ENCODE measurements at regions not wholly inside any gene's neighbourhood (a gene's known extent, or its start where the extent isn't known, plus 50 kb on each side); places are given as distances from the start of the nearest gene placed in this dataset.

DNA sequence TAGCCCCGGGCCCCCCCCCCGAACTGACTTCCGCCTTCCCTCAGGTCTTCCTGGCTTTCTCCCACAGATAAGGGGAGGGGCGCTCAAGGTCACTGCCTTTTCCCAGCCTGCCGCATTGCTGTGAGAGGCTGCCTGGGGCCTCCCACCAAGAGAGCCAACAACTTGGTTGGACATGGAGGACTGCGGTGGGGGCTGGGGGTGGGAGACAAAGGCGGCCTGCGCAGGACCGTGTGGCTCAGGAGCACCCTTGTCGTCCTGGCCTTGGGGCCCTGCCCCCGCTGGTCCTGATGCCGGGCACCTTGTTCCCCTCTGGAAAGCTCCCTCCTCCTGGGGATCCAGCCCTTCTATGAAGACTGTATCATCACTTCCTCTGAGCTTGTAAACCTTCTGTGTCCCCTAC lies 105.6 kb upstream of the FOXF1 start:
- Histone ChIP-seq H3K27ac (no peak overlapping the region), H3K4me1 (no peaks in the 10 kb centered on the region), H3K9me3 (no peaks in the 10 kb centered on the region), H3K36me3 (no peaks in the 10 kb centered on the region), H3K4me3 (no peak overlapping the region), H3K27me3 (peaks cover 53% of the 10 kb centered on the region)
- DNase-seq (ENCODE audit: low spot score in 2 of 2) = no peak
- WGBS = 83% methylated on average over 6 of the region's 12 CpGs
- TF ChIP-seq, protein P1, sequence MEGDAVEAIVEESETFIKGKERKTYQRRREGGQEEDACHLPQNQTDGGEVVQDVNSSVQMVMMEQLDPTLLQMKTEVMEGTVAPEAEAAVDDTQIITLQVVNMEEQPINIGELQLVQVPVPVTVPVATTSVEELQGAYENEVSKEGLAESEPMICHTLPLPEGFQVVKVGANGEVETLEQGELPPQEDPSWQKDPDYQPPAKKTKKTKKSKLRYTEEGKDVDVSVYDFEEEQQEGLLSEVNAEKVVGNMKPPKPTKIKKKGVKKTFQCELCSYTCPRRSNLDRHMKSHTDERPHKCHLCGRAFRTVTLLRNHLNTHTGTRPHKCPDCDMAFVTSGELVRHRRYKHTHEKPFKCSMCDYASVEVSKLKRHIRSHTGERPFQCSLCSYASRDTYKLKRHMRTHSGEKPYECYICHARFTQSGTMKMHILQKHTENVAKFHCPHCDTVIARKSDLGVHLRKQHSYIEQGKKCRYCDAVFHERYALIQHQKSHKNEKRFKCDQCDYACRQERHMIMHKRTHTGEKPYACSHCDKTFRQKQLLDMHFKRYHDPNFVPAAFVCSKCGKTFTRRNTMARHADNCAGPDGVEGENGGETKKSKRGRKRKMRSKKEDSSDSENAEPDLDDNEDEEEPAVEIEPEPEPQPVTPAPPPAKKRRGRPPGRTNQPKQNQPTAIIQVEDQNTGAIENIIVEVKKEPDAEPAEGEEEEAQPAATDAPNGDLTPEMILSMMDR (IDR thresholded peaks at IDR 0.05) = no peak
- no peak for TF ChIP-seq POLR2A (IDR thresholded peaks at IDR 0.05)
- no peak for TF ChIP-seq EP300 (IDR thresholded peaks at IDR 0.05)
- TF ChIP-seq POLR2AphosphoS5 (IDR thresholded peaks at IDR 0.05) = no peak

DNA sequence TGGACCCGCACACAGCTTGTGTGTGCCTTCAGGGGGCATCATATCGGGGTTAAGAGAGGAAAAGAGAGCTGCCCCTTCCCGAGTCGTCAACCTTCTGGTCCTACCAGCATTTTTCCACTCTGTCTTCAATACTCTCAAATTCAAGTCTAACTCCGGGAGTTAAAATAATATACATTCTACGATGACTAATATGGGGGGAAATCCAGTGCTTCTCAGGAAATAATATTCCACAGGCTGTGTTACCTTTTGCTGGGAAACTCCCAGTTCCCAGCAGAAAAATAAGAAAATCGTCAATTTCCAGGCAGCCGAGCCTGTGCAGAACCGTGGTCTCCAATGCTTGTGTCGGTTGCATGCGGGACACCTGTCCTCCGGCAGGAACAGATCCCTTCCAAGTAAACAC lies 105.0 kb upstream of the FOXF1 start:
- 73% methylated on average over 12 of the region's 12 CpGs for WGBS
- TF ChIP-seq, protein P1 (IDR thresholded peaks at IDR 0.05) = no peak
- no peak for TF ChIP-seq POLR2A (IDR thresholded peaks at IDR 0.05)
- no peak for TF ChIP-seq EP300 (IDR thresholded peaks at IDR 0.05)
- TF ChIP-seq POLR2AphosphoS5 (IDR thresholded peaks at IDR 0.05) = no peak
- Histone ChIP-seq H3K4me1 (no peaks in the 10 kb centered on the region), H3K27ac (no peak overlapping the region), H3K27me3 (peaks cover 48% of the 10 kb centered on the region), H3K36me3 (no peaks in the 10 kb centered on the region), H3K4me3 (no peak overlapping the region), H3K9me3 (no peaks in the 10 kb centered on the region)
- no peak for DNase-seq (ENCODE audit: low spot score in 2 of 2)

DNA sequence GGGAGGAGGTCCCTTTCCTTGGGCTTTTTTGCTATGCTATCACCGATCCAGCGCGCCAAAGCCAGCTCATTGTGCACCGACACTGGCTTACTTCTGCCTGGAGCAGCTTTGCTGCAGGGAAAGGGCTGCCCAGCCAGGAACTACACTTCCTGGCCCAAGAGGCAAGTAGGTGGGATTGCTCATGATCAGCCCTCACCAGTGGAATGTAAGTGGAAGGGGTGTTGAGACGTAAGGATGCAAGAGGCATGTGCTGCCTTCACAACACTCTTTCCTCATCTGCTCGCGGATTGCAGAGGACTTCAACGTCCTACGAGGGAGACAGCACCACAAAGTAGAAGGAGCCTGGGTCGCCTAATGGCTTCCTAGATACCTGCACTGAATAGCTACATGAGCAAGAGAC lies 104.3 kb upstream of the FOXF1 start:
- H3K27me3 ChIP-seq = peaks cover 45% of the 10 kb centered on the region
- H3K4me1 ChIP-seq = no peaks in the 10 kb centered on the region
- TF ChIP-seq POLR2AphosphoS5 (IDR thresholded peaks at IDR 0.05) = no peak
- no peak for TF ChIP-seq POLR2A (IDR thresholded peaks at IDR 0.05)
- TF ChIP-seq, protein P1 (IDR thresholded peaks at IDR 0.05) = no peak
- TF ChIP-seq EP300 (IDR thresholded peaks at IDR 0.05) = no peak
- no peaks in the 10 kb centered on the region for H3K9me3 ChIP-seq
- H3K27ac ChIP-seq = no peak overlapping the region
- no peak overlapping the region for H3K4me3 ChIP-seq
- DNase-seq (ENCODE audit: low spot score in 2 of 2) = no peak
- no peaks in the 10 kb centered on the region for H3K36me3 ChIP-seq
- 90% methylated on average over 10 of the region's 10 CpGs for WGBS

DNA sequence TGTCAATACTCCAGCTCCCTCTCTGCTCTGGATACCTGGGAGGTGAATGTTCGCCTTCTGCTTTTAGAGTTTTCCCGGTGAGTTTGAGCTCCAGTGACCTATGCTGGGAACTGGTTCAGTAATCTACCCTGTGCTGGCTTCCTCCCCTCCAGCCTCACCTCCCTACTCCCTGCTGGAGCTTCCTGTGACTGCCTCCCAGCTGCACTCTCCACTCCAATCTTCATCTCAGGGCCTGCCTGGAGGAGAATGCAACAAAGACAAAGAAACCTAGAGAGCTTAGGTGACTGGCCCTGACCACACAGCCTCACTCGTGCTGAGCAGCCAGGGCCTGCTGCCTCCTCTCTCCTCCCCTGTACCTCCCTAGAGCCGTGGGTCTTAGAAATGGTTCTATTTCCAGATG lies 101.6 kb upstream of the FOXF1 start:
- no peak overlapping the region for H3K27ac ChIP-seq

DNA sequence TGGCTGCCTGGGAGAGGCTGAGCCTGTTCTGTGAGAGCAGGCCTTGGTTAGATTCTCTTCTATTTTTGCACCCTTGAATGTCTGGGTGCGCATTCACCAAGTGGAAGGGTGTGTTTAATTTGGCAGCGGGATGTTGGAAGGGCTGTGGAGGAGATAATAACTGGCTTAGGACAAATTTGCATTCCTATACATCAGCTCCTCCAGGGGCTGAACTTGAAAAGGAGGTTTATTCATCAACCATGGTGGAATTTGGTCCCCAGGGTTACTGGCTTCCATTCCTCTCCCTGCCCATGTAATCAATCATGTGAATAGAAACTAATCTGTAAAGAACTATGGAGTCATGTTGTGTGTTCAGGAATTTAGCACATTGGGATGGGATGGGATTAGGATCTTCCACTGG lies 100.2 kb upstream of the FOXF1 start:
- Histone ChIP-seq H3K9me3 (no peaks in the 10 kb centered on the region), H3K27ac (no peak overlapping the region), H3K36me3 (no peaks in the 10 kb centered on the region), H3K4me1 (no peaks in the 10 kb centered on the region), H3K4me3 (no peak overlapping the region), H3K27me3 (peaks cover 43% of the 10 kb centered on the region)
- WGBS = 56% methylated on average over 2 of the region's 2 CpGs
- DNase-seq (ENCODE audit: low spot score in 2 of 2) = no peak
- TF ChIP-seq POLR2A (IDR thresholded peaks at IDR 0.05) = no peak
- TF ChIP-seq EP300 (IDR thresholded peaks at IDR 0.05) = no peak
- TF ChIP-seq, protein P1 (IDR thresholded peaks at IDR 0.05) = no peak
- TF ChIP-seq POLR2AphosphoS5 (IDR thresholded peaks at IDR 0.05) = no peak

More for the DNA sequence above, 101.6 kb upstream of the FOXF1 start:
- Histone ChIP-seq H3K36me3 (no peaks in the 10 kb centered on the region), H3K4me3 (no peak overlapping the region), H3K4me1 (no peaks in the 10 kb centered on the region), H3K27me3 (peaks cover 49% of the 10 kb centered on the region), H3K9me3 (no peaks in the 10 kb centered on the region)
- TF ChIP-seq, protein P1 (IDR thresholded peaks at IDR 0.05) = no peak
- TF ChIP-seq POLR2A (IDR thresholded peaks at IDR 0.05) (no peak), POLR2AphosphoS5 (IDR thresholded peaks at IDR 0.05) (no peak), EP300 (IDR thresholded peaks at IDR 0.05) (no peak)
- 66% methylated on average over 4 of the region's 4 CpGs for WGBS
- no peak for DNase-seq (ENCODE audit: low spot score in 2 of 2)
